ENCODE measurements at regions not wholly inside any gene's neighbourhood (a gene's known extent, or its start where the extent isn't known, plus 50 kb on each side); places are given as distances from the start of the nearest gene placed in this dataset.
A peak's percentile ranks its signal among the peaks of the same experiment; 100 is the strongest.

DNA sequence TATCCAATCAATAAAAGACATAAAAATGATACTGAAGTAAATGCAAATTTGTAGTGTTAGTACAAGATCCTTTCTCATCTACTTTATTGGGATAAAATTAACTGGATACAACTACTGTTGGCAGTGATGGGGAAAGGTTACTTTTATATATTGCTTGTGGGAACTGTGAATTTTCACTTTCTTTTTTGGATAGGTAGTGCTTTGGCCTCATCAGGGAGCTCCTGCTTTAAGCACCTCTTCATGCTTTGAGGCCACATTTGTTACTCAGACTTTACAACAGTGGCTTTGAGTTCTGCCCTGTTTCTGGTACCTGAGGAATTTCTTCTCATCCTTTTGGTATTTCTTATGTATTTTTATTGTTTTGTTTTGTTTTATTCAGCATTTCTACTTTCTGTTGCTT lies 134.7 kb upstream of the XIST start:
- Histone ChIP-seq H3K4me3 (replicated peaks in 1 of 3; ENCODE audit: insufficient read depth in 1 of 3, low read depth in 2 of 3, low read length in 3 of 3) (no peak overlapping the region), H3K27ac (ENCODE audit: extremely low read length, insufficient read depth, low read length) (no peak overlapping the region), H3K36me3 (replicated peaks in 1 of 2; ENCODE audit: control insufficient read depth in 1 of 2, insufficient read depth in 2 of 2, low read length in 2 of 2) (no peaks in the 10 kb centered on the region), H2AFZ (ENCODE audit: low read length) (no peak overlapping the region), H3K9me3 (ENCODE audit: low read length) (no peaks in the 10 kb centered on the region), H3K9ac (ENCODE audit: insufficient read depth, low read depth, low read length) (no peak overlapping the region), H3K4me2 (ENCODE audit: low read depth, low read length) (no peak overlapping the region), H3K4me1 (ENCODE audit: insufficient read depth, low read length) (no peaks in the 10 kb centered on the region), H3K79me2 (ENCODE audit: insufficient read depth, low read length) (peaks cover 5% of the 10 kb centered on the region), H3K27me3 (ENCODE audit: control insufficient read depth in 1 of 2, insufficient read depth in 2 of 2, low read length in 2 of 2) (no peaks in the 10 kb centered on the region), H4K20me1 (ENCODE audit: insufficient read depth, low read length) (no peaks in the 10 kb centered on the region)
- ChIA-PET CTCF (ENCODE audit: low intra/inter-chr PET ratio, low total read pairs) (no interaction called here), POLR2A (no interaction called here)
- intact Hi-C loops (cut with micrococcal nuclease; ENCODE audit: unreplicated experiment), result loop anchor here (2.0 kb wide), 1 partner anchor 42 kb away; no protein-coding TSS in a partner anchor
- in situ Hi-C loops (cut with HindIII; ENCODE audit: extremely low pct_ligation_motif_present, low pct_unique_long_range_greater_than_20kb), result no loop called here
- ATAC-seq, result no peak
- BruUV-seq (replicated peaks), result no TSS peak
- FAIRE-seq, result peak; percentile 40
- DNase-seq (ENCODE audit: low spot score), result no peak
- no peak for TF ChIP-seq TCF12 (IDR thresholded peaks at IDR 0.05)
- no peak for TF ChIP-seq TCF12 (CRISPR knock-in tag; IDR thresholded peaks at IDR 0.05)
- TF ChIP-seq, protein P1, sequence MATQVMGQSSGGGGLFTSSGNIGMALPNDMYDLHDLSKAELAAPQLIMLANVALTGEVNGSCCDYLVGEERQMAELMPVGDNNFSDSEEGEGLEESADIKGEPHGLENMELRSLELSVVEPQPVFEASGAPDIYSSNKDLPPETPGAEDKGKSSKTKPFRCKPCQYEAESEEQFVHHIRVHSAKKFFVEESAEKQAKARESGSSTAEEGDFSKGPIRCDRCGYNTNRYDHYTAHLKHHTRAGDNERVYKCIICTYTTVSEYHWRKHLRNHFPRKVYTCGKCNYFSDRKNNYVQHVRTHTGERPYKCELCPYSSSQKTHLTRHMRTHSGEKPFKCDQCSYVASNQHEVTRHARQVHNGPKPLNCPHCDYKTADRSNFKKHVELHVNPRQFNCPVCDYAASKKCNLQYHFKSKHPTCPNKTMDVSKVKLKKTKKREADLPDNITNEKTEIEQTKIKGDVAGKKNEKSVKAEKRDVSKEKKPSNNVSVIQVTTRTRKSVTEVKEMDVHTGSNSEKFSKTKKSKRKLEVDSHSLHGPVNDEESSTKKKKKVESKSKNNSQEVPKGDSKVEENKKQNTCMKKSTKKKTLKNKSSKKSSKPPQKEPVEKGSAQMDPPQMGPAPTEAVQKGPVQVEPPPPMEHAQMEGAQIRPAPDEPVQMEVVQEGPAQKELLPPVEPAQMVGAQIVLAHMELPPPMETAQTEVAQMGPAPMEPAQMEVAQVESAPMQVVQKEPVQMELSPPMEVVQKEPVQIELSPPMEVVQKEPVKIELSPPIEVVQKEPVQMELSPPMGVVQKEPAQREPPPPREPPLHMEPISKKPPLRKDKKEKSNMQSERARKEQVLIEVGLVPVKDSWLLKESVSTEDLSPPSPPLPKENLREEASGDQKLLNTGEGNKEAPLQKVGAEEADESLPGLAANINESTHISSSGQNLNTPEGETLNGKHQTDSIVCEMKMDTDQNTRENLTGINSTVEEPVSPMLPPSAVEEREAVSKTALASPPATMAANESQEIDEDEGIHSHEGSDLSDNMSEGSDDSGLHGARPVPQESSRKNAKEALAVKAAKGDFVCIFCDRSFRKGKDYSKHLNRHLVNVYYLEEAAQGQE (IDR thresholded peaks at IDR 0.05; ENCODE audit: borderline replicate concordance in 1 of 2, low read depth in 1 of 2, low read length in 2 of 2), result no peak
- no peak for TF ChIP-seq MED8 (CRISPR knock-in tag; IDR thresholded peaks at IDR 0.05; ENCODE audit: insufficient replicate concordance)

DNA sequence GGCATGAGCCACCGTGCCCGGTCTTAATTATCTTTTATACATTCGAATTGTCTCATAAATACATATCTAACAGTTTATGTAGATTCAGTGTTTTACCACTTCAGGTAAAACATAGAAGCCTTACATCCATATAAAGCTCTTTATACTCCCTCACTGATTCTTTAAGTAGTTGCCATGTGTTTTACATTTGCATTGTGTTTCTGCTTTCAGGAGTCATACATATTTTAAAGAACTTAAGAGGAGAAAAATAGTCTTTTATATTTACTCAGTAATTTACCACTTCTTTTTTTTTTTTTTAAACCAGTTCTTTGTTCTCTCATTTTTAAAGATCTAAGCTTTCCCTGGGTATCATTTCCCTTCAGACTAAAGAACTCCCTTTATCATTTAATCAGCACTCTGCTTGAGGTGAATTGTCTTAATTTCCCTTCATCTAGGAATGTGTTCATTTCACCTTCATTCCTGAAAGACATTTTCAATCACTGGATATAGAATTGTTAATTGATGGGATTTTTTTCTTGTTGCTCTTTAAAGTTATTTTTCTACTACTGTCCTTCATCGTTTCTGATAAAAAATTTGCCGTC lies 127.1 kb upstream of the XIST start:
- Histone ChIP-seq H3K27me3 (ENCODE audit: control insufficient read depth in 1 of 2, insufficient read depth in 2 of 2, low read length in 2 of 2) (no peaks in the 10 kb centered on the region), H3K4me1 (ENCODE audit: insufficient read depth, low read length) (peaks cover 2% of the 10 kb centered on the region), H2AFZ (ENCODE audit: low read length) (no peak overlapping the region), H3K9ac (ENCODE audit: insufficient read depth, low read depth, low read length) (no peak overlapping the region), H4K20me1 (ENCODE audit: insufficient read depth, low read length) (no peaks in the 10 kb centered on the region), H3K36me3 (replicated peaks in 1 of 2; ENCODE audit: control insufficient read depth in 1 of 2, insufficient read depth in 2 of 2, low read length in 2 of 2) (no peaks in the 10 kb centered on the region), H3K9me3 (ENCODE audit: low read length) (no peaks in the 10 kb centered on the region), H3K27ac (ENCODE audit: extremely low read length, insufficient read depth, low read length) (no peak overlapping the region), H3K4me3 (replicated peaks in 1 of 3; ENCODE audit: insufficient read depth in 1 of 3, low read depth in 2 of 3, low read length in 3 of 3) (no peak overlapping the region), H3K4me2 (ENCODE audit: low read depth, low read length) (no peak overlapping the region), H3K79me2 (ENCODE audit: insufficient read depth, low read length) (peaks cover 36% of the 10 kb centered on the region)
- ChIA-PET POLR2A (no interaction called here), CTCF (ENCODE audit: low intra/inter-chr PET ratio, low total read pairs) (no interaction called here)
- intact Hi-C loops (cut with micrococcal nuclease; ENCODE audit: unreplicated experiment), result no loop called here
- in situ Hi-C loops (cut with HindIII; ENCODE audit: extremely low pct_ligation_motif_present, low pct_unique_long_range_greater_than_20kb), result no loop called here
- 96% methylated on average over 5 of the region's 5 CpGs for WGBS (ENCODE audit: low lambda C conversion rate)
- FAIRE-seq, result no peak
- no peak for ATAC-seq
- no TSS peak for BruUV-seq (replicated peaks)
- DNase-seq (ENCODE audit: low spot score), result no peak
- TF ChIP-seq ZFAT (CRISPR knock-in tag; conservative IDR thresholded peaks at IDR 0.05) (no peak), ZNF446 (CRISPR knock-in tag; IDR thresholded peaks at IDR 0.05) (no peak), ZNF629 (CRISPR knock-in tag; conservative IDR thresholded peaks at IDR 0.05) (no peak), FOXJ3 (CRISPR knock-in tag; IDR thresholded peaks at IDR 0.05; ENCODE audit: borderline replicate concordance) (no peak), ATF7 (IDR thresholded peaks at IDR 0.05) (no peak), ATF7 (CRISPR knock-in tag; IDR thresholded peaks at IDR 0.05) (no peak), MXD4 (CRISPR knock-in tag; IDR thresholded peaks at IDR 0.05) (no peak), ZNF136 (CRISPR knock-in tag; IDR thresholded peaks at IDR 0.05; ENCODE audit: low read depth) (no peak), ZNF431 (CRISPR knock-in tag; IDR thresholded peaks at IDR 0.05; ENCODE audit: borderline replicate concordance, low read depth) (no peak), U2AF1 (optimal IDR thresholded peaks at IDR 0.05; ENCODE audit: low read depth, low read length) (no peak)
- TF ChIP-seq, protein P2, sequence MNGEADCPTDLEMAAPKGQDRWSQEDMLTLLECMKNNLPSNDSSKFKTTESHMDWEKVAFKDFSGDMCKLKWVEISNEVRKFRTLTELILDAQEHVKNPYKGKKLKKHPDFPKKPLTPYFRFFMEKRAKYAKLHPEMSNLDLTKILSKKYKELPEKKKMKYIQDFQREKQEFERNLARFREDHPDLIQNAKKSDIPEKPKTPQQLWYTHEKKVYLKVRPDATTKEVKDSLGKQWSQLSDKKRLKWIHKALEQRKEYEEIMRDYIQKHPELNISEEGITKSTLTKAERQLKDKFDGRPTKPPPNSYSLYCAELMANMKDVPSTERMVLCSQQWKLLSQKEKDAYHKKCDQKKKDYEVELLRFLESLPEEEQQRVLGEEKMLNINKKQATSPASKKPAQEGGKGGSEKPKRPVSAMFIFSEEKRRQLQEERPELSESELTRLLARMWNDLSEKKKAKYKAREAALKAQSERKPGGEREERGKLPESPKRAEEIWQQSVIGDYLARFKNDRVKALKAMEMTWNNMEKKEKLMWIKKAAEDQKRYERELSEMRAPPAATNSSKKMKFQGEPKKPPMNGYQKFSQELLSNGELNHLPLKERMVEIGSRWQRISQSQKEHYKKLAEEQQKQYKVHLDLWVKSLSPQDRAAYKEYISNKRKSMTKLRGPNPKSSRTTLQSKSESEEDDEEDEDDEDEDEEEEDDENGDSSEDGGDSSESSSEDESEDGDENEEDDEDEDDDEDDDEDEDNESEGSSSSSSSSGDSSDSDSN (CRISPR knock-in tag; IDR thresholded peaks at IDR 0.05), result no peak
